HUES6 (cell line): ENCODE measurements at regions not wholly inside any gene's neighbourhood (a gene's known extent, or its start where the extent isn't known, plus 50 kb on each side); places are given as distances from the start of the nearest gene placed in this dataset.
"Not testable (repeated sequence)": the region's sequence is repeated elsewhere in the genome, so short reads cannot be mapped to it uniquely, and the experiment has no call there.

Experiments
- H3K27ac ChIP-seq: 2 replicates; pipeline ENCODE4 v1.7.0; 2013; ENCODE audit warnings: low read depth, mild to moderate bottlenecking, low read length, inconsistent platforms
- H3K27me3 ChIP-seq: 2 replicates; pipeline ENCODE4 v1.6.1; 2013; ENCODE audit warnings: low read length; ENCODE audit not compliant: control insufficient read depth, insufficient read depth
- H3K36me3 ChIP-seq: 2 replicates; pipeline ENCODE4 v1.6.1; 2013; ENCODE audit warnings: low read length; ENCODE audit not compliant: control insufficient read depth, insufficient read depth
- H3K4me1 ChIP-seq: 2 replicates; pipeline ENCODE4 v1.6.1; 2013; ENCODE audit warnings: low read length; ENCODE audit not compliant: control insufficient read depth, insufficient read depth
- H3K4me3 ChIP-seq: 2 replicates; pipeline ENCODE4 v1.5.1; 2013; ENCODE audit warnings: low read depth, low read length
- H3K9ac ChIP-seq: one replicate; pipeline ENCODE4 v1.6.1; 2013; ENCODE audit warnings: mild to moderate bottlenecking, low read length
- H3K9me3 ChIP-seq: 2 replicates; pipeline ENCODE4 v1.6.1; 2013; ENCODE audit warnings: low read depth, low read length; ENCODE audit not compliant: control insufficient read depth, insufficient read depth

DNA sequence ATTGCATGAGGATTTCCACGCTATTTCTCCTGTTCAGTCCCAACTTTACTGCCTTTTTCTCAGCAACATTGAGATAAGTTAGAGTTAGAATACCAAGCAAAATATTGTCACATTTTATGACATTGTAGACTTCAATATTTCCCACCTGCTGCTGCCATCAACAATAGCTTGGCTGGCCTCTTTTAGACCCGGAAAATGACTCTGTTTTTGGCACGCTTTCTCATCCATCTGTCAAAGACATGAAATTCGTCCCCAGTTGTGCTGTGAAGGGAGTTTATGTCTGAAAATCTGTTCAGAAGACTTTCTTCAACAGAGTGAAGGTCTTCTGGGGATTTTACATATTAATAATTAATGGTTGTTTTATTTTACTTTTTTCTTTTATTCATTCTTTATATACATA, 857.3 kb downstream of the FRK start:
- Histone ChIP-seq H3K4me3 (no peak overlapping the region), H3K9me3 (peaks cover 5% of the 10 kb centered on the region), H3K27me3 (no peaks in the 10 kb centered on the region), H3K4me1 (no peaks in the 10 kb centered on the region), H3K9ac (no peak overlapping the region), H3K27ac (no peak overlapping the region), H3K36me3 (no peaks in the 10 kb centered on the region)

GRCh38 chr6:115194981-115195638, 852.3 kb upstream of the HS3ST5 start:
- H3K9me3 ChIP-seq = peaks cover 17% of the 10 kb centered on the region
- no peaks in the 10 kb centered on the region for H3K36me3 ChIP-seq
- H3K4me3 ChIP-seq = no peak overlapping the region
- no peak overlapping the region for H3K27ac ChIP-seq
- no peak overlapping the region for H3K9ac ChIP-seq
- H3K27me3 ChIP-seq = no peaks in the 10 kb centered on the region
- no peaks in the 10 kb centered on the region for H3K4me1 ChIP-seq

DNA sequence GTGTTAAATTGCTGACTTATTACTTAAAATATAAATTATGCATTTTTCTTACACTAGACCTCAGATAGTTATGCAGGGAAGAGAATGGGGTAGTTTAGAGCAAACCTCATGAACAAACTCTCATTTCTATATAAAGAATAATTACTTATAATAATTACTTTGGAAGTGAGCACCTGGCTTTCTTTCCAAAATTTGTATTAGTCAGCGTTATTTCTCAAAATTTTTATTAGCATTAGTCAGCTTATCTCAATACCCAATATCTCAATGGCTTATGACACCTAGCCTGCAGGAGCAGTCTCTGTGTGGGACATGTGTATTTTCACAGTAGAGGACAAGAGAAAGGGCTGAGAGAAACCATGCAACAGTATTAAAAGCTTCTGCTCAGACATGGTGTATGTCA, 849.2 kb upstream of the HS3ST5 start:
- H3K4me1 ChIP-seq = no peaks in the 10 kb centered on the region
- H3K9me3 ChIP-seq = no peaks in the 10 kb centered on the region
- H3K36me3 ChIP-seq = no peaks in the 10 kb centered on the region

DNA sequence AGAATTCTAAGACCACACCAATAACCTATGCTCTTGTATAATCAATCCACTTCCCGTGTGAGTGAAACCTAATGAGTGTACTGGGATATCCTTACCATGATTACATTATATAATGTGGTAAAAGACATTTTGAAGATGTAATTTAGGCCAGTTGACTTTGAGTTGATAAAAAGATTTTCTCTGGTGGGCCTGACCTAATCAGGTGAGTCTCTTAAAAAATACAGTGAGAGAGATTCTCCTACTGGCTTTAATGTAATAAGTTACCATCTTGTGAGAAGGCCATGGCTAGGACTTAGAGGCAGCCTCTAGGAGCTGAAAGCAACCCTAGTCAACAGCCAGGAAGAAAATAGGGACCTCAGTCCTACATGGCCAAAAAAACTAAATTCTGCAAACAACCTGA, 847.7 kb upstream of the HS3ST5 start:
- no peaks in the 10 kb centered on the region for H3K4me1 ChIP-seq
- H3K4me3 ChIP-seq = no peak overlapping the region
- H3K9me3 ChIP-seq = no peaks in the 10 kb centered on the region
- no peak overlapping the region for H3K9ac ChIP-seq
- H3K27ac ChIP-seq = no peak overlapping the region
- no peaks in the 10 kb centered on the region for H3K36me3 ChIP-seq
- no peaks in the 10 kb centered on the region for H3K27me3 ChIP-seq

More for the DNA sequence above, 849.2 kb upstream of the HS3ST5 start:
- Histone ChIP-seq H3K9ac (no peak overlapping the region), H3K4me3 (no peak overlapping the region), H3K27ac (no peak overlapping the region), H3K27me3 (no peaks in the 10 kb centered on the region)

DNA sequence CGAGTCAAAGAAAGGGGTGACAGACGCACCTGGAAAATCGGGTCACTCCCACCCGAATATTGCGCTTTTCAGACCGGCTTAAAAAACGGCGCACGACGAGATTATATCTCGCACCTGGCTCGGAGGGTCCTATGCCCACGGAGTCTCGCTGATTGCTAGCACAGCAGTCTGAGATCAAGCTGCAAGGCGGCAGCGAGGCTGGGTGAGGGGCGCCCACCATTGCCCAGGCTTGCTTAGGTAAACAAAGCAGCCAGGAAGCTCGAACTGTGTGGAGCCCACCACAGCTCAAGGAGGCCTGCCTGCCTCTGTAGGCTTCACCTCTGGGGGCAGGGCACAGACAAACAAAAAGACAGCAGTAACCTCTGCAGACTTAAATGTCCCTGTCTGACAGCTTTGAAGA, 832.6 kb upstream of the HS3ST5 start:
- H3K27me3 ChIP-seq, H3K27ac ChIP-seq: not testable (repeated sequence)

DNA sequence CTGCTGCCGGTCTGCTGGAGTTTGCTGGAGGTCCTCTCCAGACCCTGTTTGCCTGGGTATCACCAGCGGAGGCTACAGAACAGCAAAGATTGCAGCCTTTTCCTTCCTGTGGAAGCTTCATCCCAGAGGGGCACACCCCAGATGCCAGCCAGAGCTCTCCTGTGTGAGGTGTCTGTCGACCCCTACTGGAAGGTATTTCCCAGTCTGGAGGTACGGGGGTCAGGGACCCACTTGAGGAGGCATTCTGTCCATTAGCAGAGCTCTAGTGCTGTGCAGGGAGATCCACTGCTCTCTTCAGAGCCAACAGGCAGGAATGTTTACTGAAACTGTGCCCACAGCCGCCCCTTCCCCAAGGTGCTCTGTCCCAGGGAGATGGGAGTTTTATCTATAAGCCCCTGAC, 823.1 kb upstream of the HS3ST5 start:
- not testable (repeated sequence) for H3K27me3 ChIP-seq, H3K4me3 ChIP-seq, H3K4me1 ChIP-seq, H3K9me3 ChIP-seq, H3K27ac ChIP-seq, H3K36me3 ChIP-seq, H3K9ac ChIP-seq

More for the DNA sequence above, 832.6 kb upstream of the HS3ST5 start:
- H3K36me3 ChIP-seq, H3K9ac ChIP-seq, H3K9me3 ChIP-seq, H3K4me3 ChIP-seq, H3K4me1 ChIP-seq: not testable (repeated sequence)

GRCh38 chr6:115159733-115160132, 816.9 kb upstream of the HS3ST5 start:
- H3K4me3 ChIP-seq = no peak overlapping the region
- no peaks in the 10 kb centered on the region for H3K4me1 ChIP-seq
- no peak overlapping the region for H3K27ac ChIP-seq
- no peaks in the 10 kb centered on the region for H3K27me3 ChIP-seq
- H3K9me3 ChIP-seq = no peaks in the 10 kb centered on the region
- no peak overlapping the region for H3K9ac ChIP-seq
- H3K36me3 ChIP-seq = no peaks in the 10 kb centered on the region

DNA sequence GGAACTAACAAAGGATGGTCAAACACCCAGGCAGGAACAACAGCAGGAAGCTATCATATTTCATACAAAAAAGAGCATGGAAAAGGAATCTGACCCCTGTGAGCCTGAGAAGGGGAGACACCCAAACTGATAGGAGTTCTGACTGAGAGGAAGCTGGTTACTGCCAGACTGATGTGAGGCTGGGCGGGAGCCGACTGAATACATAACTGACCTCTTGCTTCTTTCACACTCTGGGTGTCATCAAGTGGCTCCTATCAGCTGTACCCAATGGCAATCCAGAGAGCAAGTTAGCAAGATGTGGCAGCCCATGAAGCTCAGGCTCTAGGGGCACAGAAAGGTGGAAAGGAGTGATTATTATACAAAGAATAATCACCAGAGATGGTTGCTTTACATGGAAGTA, 795.1 kb upstream of the HS3ST5 start:
- H3K4me3 ChIP-seq = no peak overlapping the region
- no peaks in the 10 kb centered on the region for H3K9me3 ChIP-seq
- no peaks in the 10 kb centered on the region for H3K27me3 ChIP-seq
- no peak overlapping the region for H3K27ac ChIP-seq
- H3K36me3 ChIP-seq = no peaks in the 10 kb centered on the region
- H3K4me1 ChIP-seq = no peaks in the 10 kb centered on the region
- no peak overlapping the region for H3K9ac ChIP-seq

- Histone ChIP-seq H3K9ac (no peak overlapping the region), H3K27me3 (no peaks in the 10 kb centered on the region), H3K4me1 (no peaks in the 10 kb centered on the region), H3K36me3 (no peaks in the 10 kb centered on the region), H3K27ac (no peak overlapping the region), H3K9me3 (no peaks in the 10 kb centered on the region), H3K4me3 (no peak overlapping the region)
Measured at GRCh38 chr6:115133790-115134189, 791.0 kb upstream of the HS3ST5 start.

DNA sequence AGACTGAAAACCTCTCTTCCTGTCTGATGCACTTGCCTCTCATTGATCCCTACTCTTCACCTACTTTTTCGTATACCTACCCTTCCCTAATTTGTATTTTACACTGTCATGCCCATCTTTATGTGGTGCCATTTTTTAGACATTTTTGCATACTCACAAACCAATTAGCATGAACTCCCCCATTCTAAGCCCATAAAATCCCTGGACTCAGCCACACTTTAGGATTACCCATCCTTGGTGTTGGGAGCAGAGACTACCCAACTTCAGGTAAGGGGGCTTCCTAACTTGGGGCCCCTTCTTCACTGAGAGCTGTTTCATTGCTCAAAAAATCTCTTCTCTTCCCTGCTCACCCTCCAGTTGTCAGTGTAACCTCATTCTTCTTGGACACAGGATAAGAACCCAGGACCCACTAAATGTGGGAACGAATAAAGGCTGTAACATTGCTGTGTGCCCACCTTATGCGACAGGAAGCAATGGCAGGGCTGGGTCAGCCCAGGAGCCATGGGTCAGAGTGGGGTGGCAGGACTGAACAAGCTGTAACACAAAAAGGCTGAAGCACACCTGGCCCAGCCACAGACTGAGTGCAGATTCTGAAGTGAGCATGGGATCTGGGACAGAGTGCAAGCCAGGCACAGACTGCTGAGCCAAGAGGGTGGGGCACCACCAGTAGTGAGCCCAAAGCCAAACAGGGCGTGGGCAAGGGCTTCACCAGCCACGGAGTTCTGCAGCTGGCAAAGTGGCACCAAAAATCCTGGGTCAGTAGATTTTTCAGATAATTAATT, 789.1 kb upstream of the HS3ST5 start:
- Histone ChIP-seq H3K9ac (no peak overlapping the region), H3K9me3 (no peaks in the 10 kb centered on the region), H3K27ac (no peak overlapping the region), H3K4me3 (no peak overlapping the region), H3K4me1 (no peaks in the 10 kb centered on the region), H3K27me3 (no peaks in the 10 kb centered on the region), H3K36me3 (no peaks in the 10 kb centered on the region)

DNA sequence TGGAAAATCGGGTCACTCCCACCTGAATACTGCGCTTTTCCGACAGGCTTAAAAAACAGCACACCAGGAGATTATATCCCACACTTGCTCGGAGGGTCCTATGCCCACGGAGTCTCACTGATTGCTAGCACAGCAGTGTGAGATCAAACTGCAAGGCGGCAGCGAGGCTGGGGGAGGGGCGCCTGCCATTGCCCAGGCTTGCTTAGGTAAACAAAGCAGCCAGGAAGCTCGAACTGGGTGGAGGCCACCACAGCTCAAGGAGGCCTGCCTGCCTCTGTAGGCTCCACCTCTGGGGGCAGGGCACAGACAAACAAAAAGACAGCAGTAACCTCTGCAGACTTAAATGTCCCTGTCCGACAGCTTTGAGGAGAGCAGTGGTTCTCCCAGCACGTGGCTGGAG, 778.7 kb upstream of the HS3ST5 start:
- not testable (repeated sequence) for H3K9me3 ChIP-seq, H3K9ac ChIP-seq, H3K4me3 ChIP-seq, H3K36me3 ChIP-seq, H3K27me3 ChIP-seq, H3K4me1 ChIP-seq, H3K27ac ChIP-seq
